NB4 (cell line): ENCODE measurements at regions not wholly inside any gene's neighbourhood (a gene's known extent, or its start where the extent isn't known, plus 50 kb on each side); places are given as distances from the start of the nearest gene placed in this dataset.

Experiments used
- POLR2A ChIP-seq: IDR thresholded peaks from 2 replicates; pipeline ENCODE4 v1.6.1; 2011; ENCODE audit warnings: mild to moderate bottlenecking; ENCODE audit not compliant: insufficient read length; ENCODE audit errors: extremely low read depth
- TF ChIP-seq, protein P1 (sequence below): IDR thresholded peaks from one replicate; pipeline ENCODE4 v1.5.1; 2012; ENCODE audit warnings: low read depth, low read length

DNA sequence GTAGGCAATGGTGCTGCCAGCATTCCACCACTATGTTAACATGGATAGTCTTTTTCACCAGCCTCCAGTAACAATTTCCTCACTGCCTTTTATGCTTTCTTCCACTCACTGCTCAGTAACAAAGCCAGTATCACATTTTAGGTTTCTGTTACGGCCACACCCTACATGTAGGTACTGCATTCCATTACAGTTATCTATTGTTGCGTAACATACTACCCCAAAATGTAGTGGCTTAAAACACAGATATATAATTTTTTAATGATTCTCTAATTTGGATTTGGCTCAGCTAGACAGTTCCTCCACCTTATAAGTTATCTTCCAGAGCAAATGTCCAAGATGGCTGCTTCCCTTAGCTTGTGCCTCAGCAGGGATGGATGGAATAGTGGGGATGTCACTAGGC is 498.7 kb upstream of the ACVR2A start:
- TF ChIP-seq, protein P1, sequence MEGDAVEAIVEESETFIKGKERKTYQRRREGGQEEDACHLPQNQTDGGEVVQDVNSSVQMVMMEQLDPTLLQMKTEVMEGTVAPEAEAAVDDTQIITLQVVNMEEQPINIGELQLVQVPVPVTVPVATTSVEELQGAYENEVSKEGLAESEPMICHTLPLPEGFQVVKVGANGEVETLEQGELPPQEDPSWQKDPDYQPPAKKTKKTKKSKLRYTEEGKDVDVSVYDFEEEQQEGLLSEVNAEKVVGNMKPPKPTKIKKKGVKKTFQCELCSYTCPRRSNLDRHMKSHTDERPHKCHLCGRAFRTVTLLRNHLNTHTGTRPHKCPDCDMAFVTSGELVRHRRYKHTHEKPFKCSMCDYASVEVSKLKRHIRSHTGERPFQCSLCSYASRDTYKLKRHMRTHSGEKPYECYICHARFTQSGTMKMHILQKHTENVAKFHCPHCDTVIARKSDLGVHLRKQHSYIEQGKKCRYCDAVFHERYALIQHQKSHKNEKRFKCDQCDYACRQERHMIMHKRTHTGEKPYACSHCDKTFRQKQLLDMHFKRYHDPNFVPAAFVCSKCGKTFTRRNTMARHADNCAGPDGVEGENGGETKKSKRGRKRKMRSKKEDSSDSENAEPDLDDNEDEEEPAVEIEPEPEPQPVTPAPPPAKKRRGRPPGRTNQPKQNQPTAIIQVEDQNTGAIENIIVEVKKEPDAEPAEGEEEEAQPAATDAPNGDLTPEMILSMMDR: no peak
- no peak for TF ChIP-seq POLR2A
